G401 (cell line): ENCODE measurements at regions not wholly inside any gene's neighbourhood (a gene's known extent, or its start where the extent isn't known, plus 50 kb on each side); places are given as distances from the start of the nearest gene placed in this dataset.

Experiments used
- DNase-seq: peaks from one replicate; pipeline ENCODE4 v3.0.0-alpha.2; 2015; ENCODE audit warnings: low spot score
- in situ Hi-C: cut with HindIII; loops from 2 replicates; pipeline ENCODE4 v1.10.0; 2016; ENCODE audit warnings: low sequenced_read_pairs, mixed read lengths

DNA sequence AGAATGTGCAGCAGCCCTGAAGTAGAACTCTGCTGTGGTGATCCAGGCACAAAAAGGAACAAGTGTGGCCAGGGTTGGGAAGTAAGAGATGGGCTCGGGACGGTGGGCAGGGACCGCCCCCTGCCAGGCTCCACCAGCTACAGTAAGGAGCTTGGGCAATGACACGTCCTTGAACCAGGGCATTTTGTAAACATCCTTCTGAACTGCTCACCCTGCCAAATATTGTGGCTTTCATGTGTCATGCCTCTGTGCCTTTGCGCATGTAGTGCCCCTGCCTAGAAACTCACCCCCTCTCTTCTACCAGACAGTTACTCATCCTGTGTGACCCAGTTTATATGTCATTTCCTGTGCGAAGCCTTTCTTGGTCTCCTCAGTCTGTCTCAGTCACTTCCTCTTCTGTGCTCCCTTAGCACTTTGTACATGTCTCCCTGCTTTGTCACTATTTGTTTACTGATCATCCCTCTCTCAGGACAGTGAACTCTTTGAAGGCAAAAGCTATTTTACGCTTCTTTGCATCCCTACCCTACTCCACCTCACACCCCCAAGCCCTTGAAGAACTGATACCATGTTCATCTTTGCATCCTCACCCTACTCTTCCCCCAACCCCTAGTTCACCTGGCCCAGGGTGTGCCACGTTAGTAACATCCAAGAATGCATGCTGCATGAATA, 108.9 kb upstream of the PLEKHG7 start:
- no peak for DNase-seq
- in situ Hi-C loops: no loop called here

DNA sequence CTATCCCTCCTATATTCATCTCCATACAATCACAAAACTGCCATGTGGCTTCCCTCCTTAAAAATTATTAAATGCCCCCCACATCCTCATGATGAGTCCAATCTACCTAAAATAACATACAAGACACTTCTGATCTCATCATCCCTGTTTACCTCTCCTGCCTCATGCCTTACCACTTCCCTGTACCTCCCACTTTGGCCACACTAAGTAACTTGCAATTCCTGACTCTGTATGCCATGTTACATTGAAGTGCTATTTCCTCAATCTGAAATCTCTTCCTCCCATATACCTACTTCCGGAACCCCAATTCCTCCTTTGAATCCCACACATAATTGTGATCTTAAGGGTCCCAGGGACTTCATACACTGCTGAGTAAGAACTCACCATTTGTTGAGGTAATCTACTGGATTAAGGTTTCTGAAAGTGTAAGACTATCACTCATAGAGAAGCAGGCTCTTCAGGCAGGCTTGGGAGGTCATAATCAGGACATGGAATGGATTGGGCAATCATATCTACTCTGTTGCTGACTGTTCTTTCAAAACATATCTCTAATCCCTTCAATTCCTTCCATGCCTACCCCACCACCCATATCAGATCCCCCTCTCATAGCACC, 117.6 kb upstream of the PLEKHG7 start:
- in situ Hi-C loops: no loop called here
- DNase-seq: no peak

DNA sequence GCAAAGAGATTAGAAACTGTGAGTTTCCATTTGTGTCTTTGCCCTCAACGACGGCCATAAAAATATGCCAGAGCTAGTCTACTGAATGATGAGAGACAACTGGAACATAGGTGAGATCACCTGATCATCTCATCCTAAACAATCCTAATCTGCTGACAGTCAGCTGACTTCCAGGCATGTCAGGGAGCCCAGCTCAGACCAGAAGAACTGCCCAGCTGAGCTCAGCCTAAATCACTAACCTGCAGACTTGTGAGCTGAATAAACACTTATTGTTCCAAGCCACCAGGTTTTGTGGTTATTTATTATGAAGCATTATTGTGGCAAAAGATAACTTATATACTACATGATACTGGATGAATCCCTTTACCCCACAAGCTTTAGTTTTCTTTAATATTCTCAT, 118.9 kb upstream of the PLEKHG7 start:
- no peak for DNase-seq

DNA sequence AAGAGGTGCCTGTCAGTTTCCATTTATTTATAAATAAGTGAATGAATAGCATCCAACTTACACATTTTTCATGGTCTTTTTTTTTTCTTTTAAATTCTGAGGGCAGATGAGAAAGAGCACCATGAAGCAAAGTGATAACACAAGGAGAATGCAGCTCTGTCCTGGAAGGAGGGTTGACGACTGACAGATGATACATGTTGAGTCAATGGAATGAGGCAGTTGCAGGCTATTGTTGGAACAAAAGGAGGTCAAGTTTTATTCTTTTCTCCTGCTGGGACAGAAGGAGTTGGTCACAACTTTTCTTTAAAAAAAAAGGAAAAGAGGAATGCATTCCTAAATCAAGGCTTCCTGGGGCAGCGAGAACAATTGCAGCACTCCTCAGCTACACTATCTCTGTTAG, 119.9 kb upstream of the PLEKHG7 start:
- in situ Hi-C loops: no loop called here
- DNase-seq: no peak

More for the DNA sequence above, 118.9 kb upstream of the PLEKHG7 start:
- in situ Hi-C loops: no loop called here

DNA sequence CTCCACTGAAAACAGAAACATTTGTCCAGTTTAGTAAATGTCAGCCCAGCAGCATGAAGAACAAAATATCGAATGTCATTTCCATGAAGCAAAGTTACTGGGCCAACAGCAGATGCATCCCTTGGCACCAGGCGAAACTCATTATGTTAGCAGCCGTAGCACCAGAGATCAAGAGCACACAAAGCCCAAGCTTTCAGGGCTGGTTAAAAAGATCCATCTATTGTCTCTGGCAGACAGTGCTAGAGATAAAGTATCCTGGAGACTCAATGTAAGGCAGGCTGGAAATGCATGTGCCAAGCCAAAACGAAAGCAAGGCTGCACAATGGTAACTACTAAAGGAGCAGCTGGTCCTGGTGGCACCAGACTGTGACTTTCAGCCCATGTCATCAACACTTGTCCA, 120.3 kb upstream of the PLEKHG7 start:
- peak; percentile 93 for DNase-seq
- in situ Hi-C loops: no loop called here

DNA sequence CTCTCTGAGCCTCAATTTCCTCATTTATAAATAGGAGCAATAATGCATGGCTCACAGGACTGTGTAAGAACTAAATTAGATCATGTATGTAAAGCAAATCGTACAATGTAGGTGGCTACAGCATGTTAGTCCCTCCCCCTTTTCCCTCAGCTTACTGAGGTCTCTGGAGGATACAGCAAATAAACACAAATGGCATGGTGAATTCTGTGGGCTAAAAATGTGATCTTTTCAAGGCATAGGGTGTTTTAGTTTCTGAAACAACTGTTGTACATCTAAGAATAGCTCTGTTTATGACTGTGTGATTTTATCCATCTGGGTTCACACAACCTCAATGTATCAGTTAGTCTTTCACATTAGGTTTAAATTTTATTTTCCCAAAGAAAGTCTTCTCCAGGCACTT, 121.2 kb upstream of the PLEKHG7 start:
- DNase-seq: peak; percentile 38
- in situ Hi-C loops: no loop called here

DNA sequence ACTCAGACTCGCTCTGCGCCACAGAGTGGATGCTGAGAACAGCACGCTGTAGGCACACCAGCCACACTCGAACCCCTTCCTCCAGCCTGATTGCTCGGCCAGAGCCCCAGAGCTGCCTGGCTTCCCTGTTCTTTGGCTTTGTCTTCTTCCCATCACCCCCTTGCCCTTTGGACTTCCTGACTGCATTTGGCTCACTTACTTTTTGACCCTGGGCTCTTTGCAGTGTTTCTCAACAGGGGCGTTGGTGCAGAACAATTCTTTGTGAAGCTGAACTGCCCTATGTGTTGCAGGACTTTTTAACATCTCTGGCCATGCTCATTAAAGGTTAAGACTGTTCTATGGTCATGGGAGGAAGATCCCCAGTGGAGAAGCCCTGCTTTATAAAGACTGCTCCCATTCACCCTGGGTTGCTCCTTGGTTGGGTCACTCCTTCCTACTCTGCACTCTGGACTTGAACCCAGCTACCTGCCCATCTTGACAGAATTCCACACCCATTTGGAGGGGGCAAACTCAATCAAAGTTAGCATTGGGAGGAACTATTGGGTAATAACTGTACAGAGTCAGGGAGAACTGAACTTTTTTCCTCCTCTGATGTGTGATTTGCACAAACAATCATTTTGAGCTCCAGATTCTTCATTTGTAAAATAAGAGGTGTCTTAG, 127.7 kb upstream of the PLEKHG7 start:
- in situ Hi-C loops: no loop called here
- DNase-seq: no peak

DNA sequence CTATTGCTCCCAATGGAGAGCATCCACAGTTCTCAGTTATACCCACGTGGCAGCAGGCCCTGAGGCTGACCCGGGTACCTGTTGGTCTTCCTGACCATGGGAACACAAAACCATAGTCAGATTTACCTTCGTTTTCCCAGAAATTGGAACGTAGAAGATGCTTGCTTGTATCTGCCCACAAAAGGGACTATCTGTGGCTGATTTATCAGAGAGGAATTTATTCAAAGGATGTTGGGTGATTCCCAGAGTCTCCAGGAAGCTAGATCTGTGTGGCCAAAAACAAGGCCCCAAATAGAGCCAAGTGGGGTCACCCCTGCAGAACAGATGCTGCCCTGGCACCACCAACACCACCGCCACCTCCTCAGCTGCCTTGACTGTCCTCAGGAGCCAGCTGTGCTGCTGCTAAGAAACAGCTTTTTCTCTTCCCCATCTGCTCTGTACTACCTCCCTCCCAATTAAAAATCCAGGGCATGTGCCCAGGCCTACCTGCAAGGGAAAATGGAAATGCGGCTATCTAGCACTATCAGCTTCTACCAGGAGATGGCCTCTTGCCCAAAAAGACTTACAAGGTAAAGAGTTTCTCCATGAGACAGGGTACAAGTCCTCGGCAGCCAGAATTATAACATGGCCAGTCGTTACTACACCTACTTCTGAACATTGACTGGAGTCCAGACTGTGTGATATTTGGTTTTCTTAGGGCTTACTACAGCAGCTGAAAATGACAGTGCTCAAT, 128.6 kb upstream of the PLEKHG7 start:
- DNase-seq: peak; percentile 35
- in situ Hi-C loops: no loop called here

DNA sequence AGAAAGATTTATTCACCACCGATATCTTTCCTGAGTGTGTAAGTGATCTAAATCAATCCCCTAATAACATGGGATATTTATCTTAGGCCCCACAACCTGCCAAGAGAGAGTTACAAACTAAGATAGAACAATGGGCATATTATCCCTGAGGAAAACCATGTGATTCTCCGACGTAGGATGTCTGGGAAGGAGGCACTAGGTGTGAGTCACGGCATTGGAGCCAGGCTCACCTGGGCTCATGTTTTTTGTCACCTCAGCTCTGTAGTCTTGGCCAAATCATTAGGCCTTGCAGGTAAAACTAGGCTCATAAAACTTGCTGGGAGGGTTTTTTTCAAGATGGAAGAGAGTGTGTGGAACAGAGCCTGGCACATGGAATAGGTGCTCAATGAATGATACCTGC, 129.7 kb upstream of the PLEKHG7 start:
- in situ Hi-C loops: no loop called here
- no peak for DNase-seq

DNA sequence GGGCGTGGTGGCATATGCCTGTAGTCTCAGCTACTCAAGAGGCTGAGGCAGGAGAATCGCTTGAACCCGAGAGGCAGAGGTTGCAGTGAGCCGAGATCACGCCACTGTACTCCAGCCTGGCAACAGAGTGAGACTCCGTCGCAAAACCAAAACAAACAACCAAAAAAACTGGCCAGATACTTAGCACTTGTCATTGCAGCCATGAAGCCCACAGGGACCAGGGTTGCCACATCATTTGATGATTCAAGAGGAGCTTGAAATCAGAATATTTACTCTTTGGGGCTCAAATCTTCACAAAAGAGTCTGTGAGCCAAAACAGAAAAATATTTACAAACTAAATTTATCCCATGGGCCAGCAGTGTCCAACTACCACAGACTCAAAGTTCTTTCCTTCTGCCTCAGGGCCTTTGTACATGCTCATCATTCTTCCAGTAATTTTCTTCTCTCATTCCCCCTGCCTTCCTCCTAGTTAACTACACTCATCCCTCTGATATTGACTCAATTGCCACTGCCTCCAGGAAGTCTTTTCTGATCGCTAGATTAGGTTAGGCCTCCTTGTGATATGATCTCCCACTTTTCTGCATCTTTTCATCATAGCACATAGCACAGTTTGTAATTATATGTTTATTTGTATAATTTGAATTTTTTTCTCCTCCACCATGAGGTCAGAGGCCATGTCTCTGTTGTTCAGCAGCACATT, 130.8 kb upstream of the PLEKHG7 start:
- DNase-seq: no peak
- in situ Hi-C loops: no loop called here

DNA sequence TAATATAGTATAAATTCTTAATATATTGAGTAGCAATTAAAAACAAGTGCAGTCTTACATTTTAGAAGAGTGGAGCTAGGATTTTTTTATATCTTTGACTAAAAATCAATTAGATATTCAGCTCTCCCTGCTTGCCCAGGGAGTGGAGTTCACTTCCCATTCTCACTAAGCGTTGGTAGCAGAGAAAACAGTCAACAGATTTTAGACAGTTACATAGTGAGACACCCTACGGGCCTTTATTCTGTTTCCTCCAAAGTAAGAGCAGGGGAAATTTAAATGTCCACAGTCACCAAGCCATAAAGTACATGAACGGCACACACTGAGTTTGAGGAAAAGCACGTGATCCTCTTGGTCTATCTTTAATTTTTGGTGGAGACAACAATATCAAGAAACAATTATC, 131.6 kb upstream of the PLEKHG7 start:
- DNase-seq: peak; percentile 67
- in situ Hi-C loops: no loop called here

DNA sequence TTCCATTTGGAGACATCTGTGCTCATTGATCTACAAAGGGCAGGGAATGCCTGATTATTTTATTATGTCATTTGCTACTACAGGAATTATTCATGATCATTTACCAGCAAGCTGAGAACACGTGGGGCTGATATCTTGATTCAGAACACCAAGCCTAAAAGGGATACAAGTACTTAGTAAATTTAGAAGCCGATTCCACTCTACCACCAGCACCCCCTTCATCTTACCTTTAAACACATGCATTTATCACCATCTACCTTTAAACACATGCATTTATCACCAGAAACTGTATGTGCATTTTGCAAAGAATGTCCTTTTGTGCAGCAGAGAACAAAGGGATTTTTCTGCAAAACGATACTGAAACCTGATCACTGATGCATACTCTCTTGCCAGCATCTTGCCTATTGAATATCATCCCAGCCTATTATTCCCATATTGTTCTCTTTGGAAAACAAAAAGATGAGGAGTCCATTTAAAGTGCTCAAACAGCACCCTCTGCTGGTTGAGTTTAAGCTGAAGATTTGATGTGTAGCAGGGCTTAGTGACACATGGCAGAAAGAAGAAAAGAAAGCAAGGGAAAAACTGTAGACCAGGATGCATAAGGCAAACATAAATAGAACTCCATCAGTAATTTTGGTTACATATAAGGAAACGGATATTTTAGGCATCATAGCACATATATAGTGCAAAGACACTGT, 132.6 kb upstream of the PLEKHG7 start:
- peak; percentile 96 for DNase-seq
- in situ Hi-C loops: no loop called here

DNA sequence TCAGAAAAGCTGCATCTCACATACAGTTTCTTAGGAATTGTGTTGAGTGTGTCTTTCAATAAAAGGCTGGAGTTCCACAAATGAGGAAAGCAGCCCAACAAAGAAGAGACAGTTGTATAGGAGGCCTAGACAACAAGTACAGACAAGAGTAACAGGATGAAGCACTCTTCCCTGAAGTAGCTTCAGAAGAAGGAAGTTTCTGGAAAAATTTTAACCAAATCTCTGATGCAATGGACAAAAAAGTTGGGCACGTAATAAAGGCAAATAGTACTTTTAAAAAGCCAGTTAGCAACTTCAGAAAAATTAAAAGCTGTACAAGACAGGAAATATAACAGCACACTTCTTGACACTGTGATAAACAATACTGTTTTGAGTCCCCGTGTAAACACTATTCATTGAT, 134.1 kb upstream of the PLEKHG7 start:
- in situ Hi-C loops: no loop called here
- DNase-seq: peak; percentile 15

DNA sequence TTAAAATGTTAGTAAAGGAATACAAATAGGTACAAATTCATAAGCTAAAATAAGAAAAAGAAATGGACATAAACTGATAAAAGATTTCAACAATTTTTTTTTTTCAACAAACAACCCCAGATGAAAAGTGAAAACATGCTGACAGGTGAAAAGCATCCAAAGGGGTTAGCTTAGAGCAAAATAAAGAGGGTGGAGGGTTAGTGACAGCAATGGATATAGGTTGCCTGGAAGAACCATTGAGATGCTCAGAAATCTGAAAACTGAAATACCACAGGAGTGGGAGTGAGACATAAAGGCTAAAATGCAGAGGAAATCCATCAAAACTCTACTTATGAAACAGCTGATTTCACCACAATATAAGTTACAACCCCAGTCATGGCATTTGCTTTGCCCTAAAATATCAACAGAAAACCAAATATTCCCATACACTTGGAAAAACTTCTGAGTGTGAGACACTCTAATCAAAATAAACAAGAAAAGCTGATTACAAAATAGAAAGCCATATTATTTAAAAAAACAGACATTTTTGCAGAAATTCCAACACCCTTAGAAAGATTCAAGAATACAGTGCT, 136.3 kb upstream of the PLEKHG7 start:
- in situ Hi-C loops: no loop called here
- no peak for DNase-seq

DNA sequence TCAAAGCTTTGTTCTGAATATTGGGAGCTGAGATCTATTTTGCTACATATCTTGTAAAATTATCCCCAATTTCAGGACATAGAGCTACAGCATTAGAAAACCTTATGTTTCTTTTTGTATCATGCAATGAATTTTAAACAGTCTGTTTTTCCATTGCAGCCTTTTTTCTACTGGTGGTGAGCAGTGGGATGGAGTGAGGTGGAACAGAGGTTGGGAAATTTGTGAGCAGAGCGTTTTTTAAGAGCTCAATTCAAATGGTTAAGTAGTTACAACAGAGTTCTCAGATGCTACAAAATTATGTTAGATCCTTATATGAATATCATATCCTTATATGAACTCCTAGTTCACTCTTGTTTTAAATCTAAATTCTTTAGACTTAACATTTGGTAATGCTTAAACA, 139.0 kb upstream of the PLEKHG7 start:
- in situ Hi-C loops: no loop called here
- no peak for DNase-seq

DNA sequence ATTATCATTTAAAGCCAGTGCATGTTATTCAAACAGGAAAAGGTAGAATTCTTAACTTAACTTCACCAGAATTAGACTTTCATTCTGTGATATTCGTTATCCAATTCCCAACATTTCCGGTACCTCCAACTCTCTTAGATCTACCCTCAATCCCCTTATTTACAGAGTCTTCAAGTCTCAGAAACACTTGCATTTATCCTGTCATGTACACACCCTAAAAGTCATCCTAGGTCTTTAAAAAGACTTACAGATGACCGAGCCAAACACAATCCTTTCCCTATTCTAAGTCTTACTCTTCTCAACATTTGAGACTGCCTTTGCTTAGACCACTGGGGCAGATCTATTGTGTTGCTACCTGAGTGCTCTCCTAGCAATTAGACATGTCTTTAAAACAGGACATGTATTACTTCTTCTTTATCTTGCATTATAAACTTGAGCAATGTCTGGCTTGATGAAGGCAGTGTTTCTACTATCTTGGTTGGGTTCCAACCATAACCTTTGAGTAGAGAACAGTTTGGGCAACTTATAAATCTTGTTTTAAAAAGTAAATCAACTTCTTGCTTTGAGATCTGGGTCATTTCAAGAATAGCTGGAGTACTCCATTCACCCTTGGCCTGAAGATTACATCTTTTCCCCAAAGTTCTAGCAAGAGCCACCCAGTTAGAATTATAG, 140.6 kb upstream of the PLEKHG7 start:
- DNase-seq: peak; percentile 52
- in situ Hi-C loops: no loop called here

DNA sequence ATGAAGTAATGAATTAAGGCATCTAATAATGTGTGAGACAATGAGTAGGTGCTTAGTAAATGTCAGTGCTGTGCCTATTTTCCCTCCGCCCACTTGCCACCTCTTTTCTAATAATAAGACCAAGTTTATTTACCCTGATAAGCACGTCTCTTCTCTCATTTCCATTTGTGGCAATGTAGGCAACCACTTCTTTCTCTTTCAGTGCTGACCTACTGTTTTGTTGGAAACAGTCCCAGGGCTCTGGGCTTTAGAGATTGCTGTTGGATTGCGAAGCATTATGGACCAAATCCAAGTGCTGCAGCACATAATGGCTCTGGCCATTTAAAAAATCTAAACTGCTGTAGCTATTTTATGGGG, 141.3 kb upstream of the PLEKHG7 start:
- in situ Hi-C loops: no loop called here
- peak; percentile 99 for DNase-seq
